ENCODE measurements at regions not wholly inside any gene's neighbourhood (a gene's known extent, or its start where the extent isn't known, plus 50 kb on each side); places are given as distances from the start of the nearest gene placed in this dataset.
"Not testable (repeated sequence)": the region's sequence is repeated elsewhere in the genome, so short reads cannot be mapped to it uniquely, and the experiment has no call there.

- DNase-seq: no peak
Observed at GRCh38 chr21:17257784-17258183, 255.1 kb upstream of the CXADR start.

DNA sequence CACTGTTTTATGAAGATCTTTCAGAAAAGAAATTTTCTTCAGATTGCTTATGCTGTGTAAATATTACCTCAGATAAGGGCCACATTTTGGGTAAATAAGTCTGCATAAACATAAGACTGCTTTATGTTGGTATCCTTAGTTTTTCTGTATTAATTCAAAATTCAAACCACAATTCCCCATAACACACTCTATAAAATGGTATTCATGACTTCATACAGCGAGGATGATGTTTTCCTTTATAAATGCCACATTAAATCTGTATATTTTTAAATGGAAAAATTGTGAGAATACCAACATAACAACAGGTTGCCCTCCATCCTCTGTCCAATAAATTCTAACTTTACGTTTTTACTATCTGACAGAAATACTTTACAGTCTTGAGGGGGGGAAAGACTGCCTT, 248.7 kb upstream of the CXADR start:
- DNase-seq: no peak

DNA sequence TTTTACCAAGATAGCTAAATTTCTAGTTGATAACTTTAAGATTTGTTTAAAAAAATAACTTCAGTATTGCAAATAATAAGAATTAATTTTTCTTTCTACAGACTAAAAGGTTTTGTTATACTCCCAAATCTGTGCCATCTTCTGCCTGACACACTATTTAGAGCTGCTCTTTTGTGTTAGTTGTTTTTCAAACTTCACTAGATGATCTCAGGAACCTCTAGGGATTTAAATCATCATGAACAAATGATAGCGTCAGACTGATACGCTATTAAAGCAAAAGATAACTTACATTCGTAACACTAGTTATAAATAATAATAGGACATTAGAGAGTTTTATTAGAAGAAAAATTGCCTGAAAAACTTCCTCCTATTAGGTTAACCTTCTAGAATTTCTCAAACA, 243.1 kb upstream of the CXADR start:
- DNase-seq: no peak

DNA sequence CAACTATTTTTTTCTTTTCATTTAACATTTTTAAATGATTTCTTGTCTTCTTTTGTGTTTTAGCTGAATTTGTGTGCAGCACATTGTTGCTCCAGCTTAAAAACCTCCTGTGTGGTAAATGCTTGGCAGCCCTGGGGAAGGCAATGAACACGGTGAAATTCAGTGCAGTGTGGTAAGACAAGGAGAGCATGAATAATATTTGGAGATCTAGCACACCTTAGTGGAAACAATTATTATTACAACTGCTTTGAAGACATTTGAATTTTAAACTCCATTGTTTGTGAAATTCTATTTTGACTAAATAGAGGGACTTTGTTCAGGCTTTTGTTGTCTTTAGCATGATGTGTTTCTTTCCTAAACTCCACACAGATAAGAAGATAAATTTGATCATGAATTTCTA, 242.6 kb upstream of the CXADR start:
- DNase-seq: peak; percentile 3

GRCh38 chr21:17279663-17280062, 233.2 kb upstream of the CXADR start:
- DNase-seq: no peak

GRCh38 chr21:17293016-17293562, 219.8 kb upstream of the CXADR start:
- DNase-seq: not testable (repeated sequence)

GRCh38 chr21:17295997-17296396, 216.8 kb upstream of the CXADR start:
- no peak for DNase-seq

GRCh38 chr21:17299576-17299975, 213.3 kb upstream of the CXADR start:
- DNase-seq: not testable (repeated sequence)

DNA sequence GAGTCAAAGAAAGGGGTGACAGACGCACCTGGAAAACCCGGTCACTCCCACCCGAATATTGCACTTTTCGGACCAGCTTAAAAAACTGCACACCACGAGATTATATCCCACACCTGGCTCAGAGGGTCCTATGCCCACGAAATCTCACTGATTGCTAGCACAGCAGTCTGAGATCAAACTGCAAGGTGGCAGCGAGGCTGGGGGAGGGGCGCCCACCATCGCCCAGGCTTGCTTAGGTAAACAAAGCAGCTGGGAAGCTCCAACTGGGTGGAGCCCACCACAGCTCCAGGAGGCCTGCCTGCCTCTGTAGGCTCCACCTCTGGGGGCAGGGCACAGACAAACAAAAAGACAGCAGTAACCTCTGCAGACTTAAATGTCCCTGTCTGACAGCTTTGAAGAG, 185.1 kb upstream of the CXADR start:
- DNase-seq: not testable (repeated sequence)

- no peak for DNase-seq
Observed at GRCh38 chr21:17334484-17334883, 178.4 kb upstream of the CXADR start.

DNA sequence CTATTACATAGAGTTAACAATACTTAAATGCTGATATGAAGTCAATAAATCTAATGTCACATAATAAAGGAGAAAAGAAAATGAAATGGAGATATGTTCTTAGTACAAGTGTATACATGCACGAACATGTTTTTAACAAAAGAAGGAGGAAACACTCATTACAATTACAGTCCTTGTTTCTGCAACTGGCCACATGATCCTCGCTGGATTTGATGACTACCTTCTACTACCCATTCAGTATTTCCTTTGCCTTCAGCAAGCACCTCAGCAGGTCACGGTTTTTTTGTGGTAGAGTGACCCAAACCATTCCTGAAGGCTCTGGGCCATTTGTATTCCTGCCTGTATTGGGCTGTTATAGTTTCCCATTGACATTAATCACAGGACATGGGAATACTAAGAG, 172.8 kb upstream of the CXADR start:
- no peak for DNase-seq

GRCh38 chr21:17343055-17343454, 169.8 kb upstream of the CXADR start:
- no peak for DNase-seq

- no peak for DNase-seq
Observed at GRCh38 chr21:17348357-17348756, 164.5 kb upstream of the CXADR start.

GRCh38 chr21:17348849-17349248, 164.0 kb upstream of the CXADR start:
- no peak for DNase-seq

DNA sequence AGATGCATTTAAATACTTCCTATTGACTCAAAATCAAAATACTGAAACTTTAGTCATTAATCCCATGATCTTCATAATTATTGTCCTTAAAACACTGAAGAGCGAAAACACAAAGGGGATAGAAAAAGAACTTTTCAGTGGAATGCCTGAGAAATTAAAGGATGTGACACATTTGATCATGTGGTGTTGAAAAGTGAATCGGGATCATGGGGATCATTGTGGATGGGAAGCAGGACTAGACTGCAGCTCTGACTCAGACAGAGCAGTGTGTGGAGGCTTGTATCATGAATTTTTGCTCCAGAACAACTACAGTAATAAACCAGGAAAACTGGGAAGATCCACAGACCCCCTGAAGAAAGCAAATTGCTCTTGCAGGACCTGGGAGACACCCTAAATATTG, 161.1 kb upstream of the CXADR start:
- DNase-seq: no peak

DNA sequence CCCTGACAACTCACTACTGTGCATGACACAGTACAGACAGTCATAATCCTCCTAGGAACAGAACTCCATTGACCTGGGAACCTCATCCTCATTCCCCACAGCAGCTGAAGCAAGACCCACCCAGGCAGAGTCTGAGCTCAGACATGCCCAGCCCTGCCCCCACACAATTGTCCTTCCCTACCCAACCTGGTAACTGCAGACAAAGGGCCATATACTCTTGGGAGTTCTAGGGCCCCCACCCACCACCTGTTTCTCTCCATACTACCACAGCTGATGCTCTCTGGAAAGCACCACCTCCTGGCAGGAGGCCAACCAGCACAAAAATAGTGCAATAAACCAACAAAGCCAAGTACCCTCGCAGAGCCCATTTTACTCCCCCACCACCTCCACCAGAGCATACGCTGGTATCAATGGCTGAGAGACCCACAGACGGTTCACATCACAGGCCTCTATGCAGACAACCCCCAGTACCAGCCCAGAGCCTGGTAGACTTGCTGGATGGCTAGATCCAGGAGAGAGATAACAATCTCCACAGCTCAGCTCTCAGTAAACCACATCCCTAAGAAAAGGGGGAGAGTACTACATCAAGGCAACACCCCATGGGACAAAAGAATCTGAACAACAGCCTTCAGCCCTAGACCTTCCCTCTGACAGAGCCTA, 159.7 kb upstream of the CXADR start:
- no peak for DNase-seq

GRCh38 chr21:17359781-17360180, 153.1 kb upstream of the CXADR start:
- DNase-seq: no peak

GRCh38 chr21:17368748-17369363, 144.0 kb upstream of the CXADR start:
- no peak for DNase-seq

DNA sequence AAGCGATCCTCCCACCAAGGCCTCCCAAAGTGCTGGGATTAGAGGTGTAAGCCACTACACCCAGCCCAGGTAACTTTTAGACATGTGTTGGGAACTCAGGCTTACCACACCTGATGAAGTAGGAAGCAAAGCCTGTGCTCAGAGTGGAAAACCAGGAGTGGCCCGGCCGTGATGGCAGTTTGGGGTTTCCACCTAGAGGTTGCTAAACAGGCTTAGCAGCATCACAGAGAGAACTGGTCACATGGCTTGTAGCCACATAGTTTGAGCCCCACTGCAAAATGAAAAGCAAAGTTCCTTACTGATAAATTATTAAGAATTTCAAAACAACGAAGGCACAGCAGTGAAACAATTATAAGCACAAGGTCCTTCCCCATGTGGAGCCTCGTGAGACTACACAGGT, 142.6 kb upstream of the CXADR start:
- DNase-seq: no peak

GRCh38 chr21:17370916-17371315, 141.9 kb upstream of the CXADR start:
- DNase-seq: no peak

DNA sequence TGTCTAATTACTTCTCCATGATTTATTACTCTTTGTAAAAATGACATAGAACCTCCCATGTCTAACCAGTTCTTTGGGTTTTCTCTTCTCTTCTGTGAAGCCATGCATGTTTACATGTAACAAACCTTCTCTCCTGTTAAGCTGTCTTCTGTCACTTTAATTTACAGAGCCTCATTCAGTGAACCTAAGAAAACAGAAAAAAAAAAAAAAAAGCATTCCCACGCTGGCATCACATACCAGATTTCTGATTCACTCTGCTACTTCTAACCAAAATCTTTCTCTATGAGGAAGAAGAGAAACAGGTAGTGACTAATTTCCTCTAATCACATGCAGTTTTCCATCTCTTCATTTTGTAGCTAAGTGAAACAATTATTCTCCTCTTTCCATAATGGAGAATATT, 141.4 kb upstream of the CXADR start:
- DNase-seq: no peak

GRCh38 chr21:17372200-17372599, 140.6 kb upstream of the CXADR start:
- DNase-seq: no peak

DNA sequence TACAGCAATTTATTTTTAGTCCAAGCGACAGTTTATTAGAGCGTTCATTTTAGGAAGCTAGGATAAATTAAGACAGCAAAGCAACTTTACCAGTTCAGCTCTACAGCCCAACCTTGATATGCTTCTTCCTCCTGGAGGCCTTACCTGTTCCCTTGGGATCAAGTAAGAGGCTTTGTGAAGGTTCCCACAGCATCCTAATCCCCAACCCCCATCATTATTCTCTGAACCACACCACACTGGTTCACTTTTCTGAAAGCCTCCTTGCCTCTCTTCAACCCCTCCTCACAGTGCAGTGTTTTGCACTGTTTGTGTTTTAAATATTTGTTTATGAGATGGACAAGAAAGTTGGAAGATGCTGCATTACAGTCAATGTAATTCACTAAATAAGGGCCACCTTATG, 126.3 kb upstream of the CXADR start:
- DNase-seq: no peak

DNA sequence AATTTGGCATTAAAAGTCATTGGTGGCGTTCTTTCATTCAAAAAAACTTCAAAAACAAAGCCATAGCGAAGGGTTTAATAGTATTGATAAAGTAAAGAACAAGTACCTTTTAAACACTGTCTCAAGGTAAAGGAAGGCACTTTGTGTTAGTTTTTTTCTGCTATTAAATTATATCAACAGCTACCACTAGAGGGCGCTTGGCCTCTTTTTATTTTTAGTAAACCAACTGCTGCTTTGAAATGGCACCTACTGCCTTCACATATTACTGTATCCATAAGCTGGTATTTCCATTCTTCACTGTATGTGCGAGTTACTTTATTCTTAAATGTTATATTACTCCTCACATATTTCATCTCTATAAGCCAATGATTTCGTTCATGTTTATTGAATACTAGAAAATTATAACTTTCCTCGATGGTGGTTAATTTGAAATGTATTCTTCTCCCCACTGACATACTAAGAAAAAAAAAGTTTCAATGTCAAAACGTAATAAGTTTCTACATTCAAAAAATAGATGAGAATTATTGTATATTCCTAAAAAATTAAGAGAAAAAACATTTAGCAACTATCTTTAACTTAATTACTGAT, 125.7 kb upstream of the CXADR start:
- DNase-seq: peak; percentile 16
